ENCODE measurements at regions not wholly inside any gene's neighbourhood (a gene's known extent, or its start where the extent isn't known, plus 50 kb on each side); places are given as distances from the start of the nearest gene placed in this dataset.

- no peaks in the 10 kb centered on the region for H3K4me1 Mint-ChIP-seq
- no peak for DNase-seq
- Histone ChIP-seq H3K79me1 (ENCODE audit: insufficient read depth, low read depth, low read length, poor library complexity, severe bottlenecking) (no peaks in the 10 kb centered on the region), H3K14ac (ENCODE audit: insufficient read depth, low read length) (no peak overlapping the region), H3K9ac (ENCODE audit: extremely low read depth, insufficient read length, low read length) (no peak overlapping the region), H3K4me2 (ENCODE audit: insufficient read depth, insufficient read length, low read length) (no peak overlapping the region), H2BK15ac (ENCODE audit: low read depth, low read length) (no peak overlapping the region), H3K4me1 (ENCODE audit: insufficient read depth, low read length) (no peaks in the 10 kb centered on the region), H2AK5ac (ENCODE audit: insufficient read length, low read length) (no peak overlapping the region), H3K27me3 (ENCODE audit: insufficient read depth, low read length) (no peaks in the 10 kb centered on the region), H2BK12ac (ENCODE audit: insufficient read length, low read depth, low read length) (no peak overlapping the region), H3T11ph (ENCODE audit: low read length) (no peak overlapping the region), H4K8ac (replicated peaks; ENCODE audit: insufficient read length, low read depth, low read length) (no peak overlapping the region), H2BK20ac (ENCODE audit: low read depth, low read length, poor library complexity, severe bottlenecking) (no peak overlapping the region), H3K18ac (ENCODE audit: insufficient read length, low read depth, low read length) (no peak overlapping the region), H3K79me2 (ENCODE audit: insufficient read depth, low read length) (no peaks in the 10 kb centered on the region), H3K23ac (ENCODE audit: insufficient read length, low read depth, low read length) (no peak overlapping the region), H3K23me2 (ENCODE audit: insufficient read length, low read depth, low read length, poor library complexity, severe bottlenecking) (no peaks in the 10 kb centered on the region), H3K27ac (ENCODE audit: insufficient read length, low read depth, low read length) (no peak overlapping the region), H2BK5ac (ENCODE audit: insufficient read length, low read length) (no peak overlapping the region), H4K20me1 (ENCODE audit: control insufficient read depth, insufficient read depth, insufficient read length) (no peaks in the 10 kb centered on the region), H2BK120ac (ENCODE audit: low read depth, low read length, poor library complexity, severe bottlenecking) (no peak overlapping the region), H4K91ac (ENCODE audit: insufficient read length, low read depth, low read length) (no peak overlapping the region), H3K4ac (ENCODE audit: low read depth, low read length) (no peak overlapping the region), H3K9me3 (ENCODE audit: control insufficient read depth, low read depth, low read length) (no peaks in the 10 kb centered on the region), H3K56ac (ENCODE audit: insufficient read length, low read depth, low read length) (no peak overlapping the region), H4K5ac (ENCODE audit: insufficient read length, low read depth, low read length) (no peak overlapping the region), H2AFZ (ENCODE audit: low read length) (no peak overlapping the region)
- H3K4me3 Mint-ChIP-seq: no peak overlapping the region
- H3K36me3 Mint-ChIP-seq (ENCODE audit: insufficient read depth in 1 of 3, low read depth in 3 of 3): peaks cover 0 to 2% (median 0%) of the 10 kb centered on the region in 3 experiments; a peak in 1 of 7 replicates
- WGBS (ENCODE audit: extremely low coverage, insufficient read length, low lambda C conversion rate): no CpG with 5 or more reads among the region's 1 CpG
- 0 out of 5 replicates have a peak, but pooled peaks cover 0 to 2% of the 10 kb centered on the region in 2 experiments for H3K9me3 Mint-ChIP-seq
- no peak overlapping the region for H3K27ac Mint-ChIP-seq
- TF ChIP-seq, protein P1, sequence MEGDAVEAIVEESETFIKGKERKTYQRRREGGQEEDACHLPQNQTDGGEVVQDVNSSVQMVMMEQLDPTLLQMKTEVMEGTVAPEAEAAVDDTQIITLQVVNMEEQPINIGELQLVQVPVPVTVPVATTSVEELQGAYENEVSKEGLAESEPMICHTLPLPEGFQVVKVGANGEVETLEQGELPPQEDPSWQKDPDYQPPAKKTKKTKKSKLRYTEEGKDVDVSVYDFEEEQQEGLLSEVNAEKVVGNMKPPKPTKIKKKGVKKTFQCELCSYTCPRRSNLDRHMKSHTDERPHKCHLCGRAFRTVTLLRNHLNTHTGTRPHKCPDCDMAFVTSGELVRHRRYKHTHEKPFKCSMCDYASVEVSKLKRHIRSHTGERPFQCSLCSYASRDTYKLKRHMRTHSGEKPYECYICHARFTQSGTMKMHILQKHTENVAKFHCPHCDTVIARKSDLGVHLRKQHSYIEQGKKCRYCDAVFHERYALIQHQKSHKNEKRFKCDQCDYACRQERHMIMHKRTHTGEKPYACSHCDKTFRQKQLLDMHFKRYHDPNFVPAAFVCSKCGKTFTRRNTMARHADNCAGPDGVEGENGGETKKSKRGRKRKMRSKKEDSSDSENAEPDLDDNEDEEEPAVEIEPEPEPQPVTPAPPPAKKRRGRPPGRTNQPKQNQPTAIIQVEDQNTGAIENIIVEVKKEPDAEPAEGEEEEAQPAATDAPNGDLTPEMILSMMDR (conservative IDR thresholded peaks at IDR 0.05): no peak
- no peaks in the 10 kb centered on the region for H3K27me3 Mint-ChIP-seq (ENCODE audit: low read depth)
Observed at GRCh38 chr5:56430422-56430821, 197.3 kb upstream of the ANKRD55 start.

Measured in H9 (cell line).